Endothelial cell of umbilical vein (primary cell): ENCODE measurements at regions not wholly inside any gene's neighbourhood (a gene's known extent, or its start where the extent isn't known, plus 50 kb on each side); places are given as distances from the start of the nearest gene placed in this dataset.

Experiments used
- BruUV-seq: library from RNA; stranded (reverse); fragments of 400-500 nt; replicated peaks from 2 replicates; lab custom pipeline; 2021; lab: Mats Ljungman, UMichigan
- CTCF ChIA-PET: fragments of 300-600, 350-600 bp; sonication (Branson Sonifier 250); formaldehyde crosslinking; loops from one replicate; lab custom pipeline; 2021; ENCODE audit warnings: antibody characterized with exemption, inconsistent platforms; lab: Charles Lee
- POLR2A ChIA-PET: fragments of 300-600, 350-600 bp; sonication (Branson Sonifier 250); formaldehyde crosslinking; loops from one replicate; lab custom pipeline; 2021; ENCODE audit warnings: antibody characterized with exemption, inconsistent platforms; lab: Charles Lee
- DNase-seq: peaks from one replicate; pipeline ENCODE4 v3.0.0-alpha.2; 2011; ENCODE audit warnings: low read depth, low spot score
- FAIRE-seq: peaks from 2 replicates; lab custom pipeline; 2011; peaks lifted over from hg19 to GRCh38; lab: Jason Lieb, UNC
- H2AFZ ChIP-seq: 2 replicates; pipeline ENCODE4 v1.6.0; 2012; ENCODE audit warnings: low read depth, low read length, control low read depth, inconsistent platforms
- H3K27ac ChIP-seq: 2 replicates; pipeline ENCODE4 v1.5.1; 2011; ENCODE audit warnings: low read depth, mild to moderate bottlenecking, control low read depth, low read length, moderate library complexity; ENCODE audit not compliant: insufficient read depth
- H3K27me3 ChIP-seq, 2 experiments: 2 replicates each; pipeline versions ENCODE4 v1.6.0 to v1.6.1; 2011; ENCODE audit warnings: low read length in 2 of 2, mixed read lengths in 1 of 2; ENCODE audit not compliant: control insufficient read depth in 2 of 2, insufficient read depth in 2 of 2
- H3K36me3 ChIP-seq, 2 experiments: 2 replicates in 1 of 2; 3 replicates in 1 of 2; pipeline ENCODE4 v1.5.1; 2011; ENCODE audit warnings: low read length in 2 of 2, mild to moderate bottlenecking in 1 of 2, moderate library complexity in 1 of 2; ENCODE audit not compliant: control insufficient read depth in 2 of 2, insufficient read depth in 2 of 2; ENCODE audit errors: extremely low read depth in 1 of 2
- H3K4me1 ChIP-seq: 3 replicates; pipeline ENCODE4 v1.5.1; 2011; ENCODE audit warnings: mild to moderate bottlenecking, low read length; ENCODE audit not compliant: control insufficient read depth, insufficient read depth; ENCODE audit errors: extremely low read depth
- H3K4me2 ChIP-seq: 2 replicates; pipeline ENCODE4 v1.6.1; 2011; ENCODE audit warnings: low read length, control low read depth, mixed read lengths; ENCODE audit not compliant: insufficient read depth
- H3K4me3 ChIP-seq, 3 experiments: fragments of 200-600 bp in 1 of 3; sonication (generic), shearing (Covaris generic) in 1 of 3; replicated peaks in 1 of 3; 2 replicates each; pipeline ENCODE4 v1.5.1; 2011 to 2016; ENCODE audit warnings: control low read depth in 3 of 3, low read length in 3 of 3, mild to moderate bottlenecking in 2 of 3, inconsistent platforms in 1 of 3, low read depth in 1 of 3, moderate library complexity in 1 of 3; ENCODE audit not compliant: insufficient read depth in 1 of 3
- H3K79me2 ChIP-seq: 2 replicates; pipeline ENCODE4 v1.6.0; 2012; ENCODE audit warnings: low read length, inconsistent platforms; ENCODE audit not compliant: control insufficient read depth, insufficient read depth
- H3K9ac ChIP-seq: replicated peaks from 2 replicates; pipeline ENCODE3; 2011; ENCODE audit warnings: low read length, control low read depth; ENCODE audit not compliant: insufficient read depth; ENCODE audit errors: extremely low read depth
- H3K9me1 ChIP-seq: replicated peaks from 3 replicates; pipeline ENCODE4 v1.6.0; 2011; ENCODE audit warnings: mild to moderate bottlenecking, low read length; ENCODE audit not compliant: control insufficient read depth, insufficient read depth; ENCODE audit errors: extremely low read depth
- H3K9me3 ChIP-seq: replicated peaks from 2 replicates; pipeline ENCODE4 v1.5.1; 2012; ENCODE audit warnings: low read length, inconsistent platforms; ENCODE audit not compliant: control insufficient read depth, insufficient read depth
- H4K20me1 ChIP-seq: replicated peaks from 2 replicates; pipeline ENCODE3; 2011; ENCODE audit warnings: mild to moderate bottlenecking, low read length; ENCODE audit not compliant: control insufficient read depth, insufficient read depth; ENCODE audit errors: extremely low read depth
- CTCF ChIP-seq, 2 donors: IDR thresholded peaks; 1 replicate in 1 of 2; 2 replicates in 1 of 2; pipeline ENCODE4 v1.5.1; 2011; ENCODE audit warnings: low read length in 2 of 2, mild to moderate bottlenecking in 2 of 2, moderate library complexity in 2 of 2, control low read depth in 1 of 2, inconsistent platforms in 1 of 2, low read depth in 1 of 2; ENCODE audit not compliant: insufficient read depth in 1 of 2; ENCODE audit errors: extremely low read depth in 1 of 2
- EZH2 ChIP-seq: IDR thresholded peaks from 2 replicates; pipeline ENCODE4 v1.6.1; 2012; ENCODE audit warnings: borderline replicate concordance, low read depth, mild to moderate bottlenecking, moderate library complexity, low read length, inconsistent platforms; ENCODE audit not compliant: severe bottlenecking
- FOS ChIP-seq: IDR thresholded peaks from 2 replicates; pipeline ENCODE4 v1.6.1; 2011; ENCODE audit warnings: mild to moderate bottlenecking, low read length, moderate library complexity, borderline replicate concordance; ENCODE audit not compliant: insufficient read depth
- GATA2 ChIP-seq: IDR thresholded peaks from 2 replicates; pipeline ENCODE4 v1.7.0; 2011; ENCODE audit warnings: low read depth, mild to moderate bottlenecking, moderate library complexity, mixed read lengths, low read length; ENCODE audit not compliant: insufficient read length, insufficient read depth
- JUN ChIP-seq: IDR thresholded peaks from 2 replicates; pipeline ENCODE4 v1.6.1; 2011; ENCODE audit warnings: borderline replicate concordance, low read depth; ENCODE audit not compliant: insufficient read length, insufficient read depth
- MYC ChIP-seq: IDR thresholded peaks from one replicate; pipeline ENCODE4 v1.6.1; 2011; ENCODE audit warnings: mild to moderate bottlenecking, low read depth, low read length
- POLR2A ChIP-seq: IDR thresholded peaks from 2 replicates; pipeline ENCODE4 v1.6.1; 2012; ENCODE audit warnings: low read depth, mild to moderate bottlenecking, control low read depth, low read length
- POLR2AphosphoS5 ChIP-seq: IDR thresholded peaks from 2 replicates; pipeline ENCODE4 v1.6.1; 2012; ENCODE audit warnings: low read depth, mild to moderate bottlenecking, control low read depth, low read length, moderate library complexity; ENCODE audit not compliant: insufficient read depth
- dilution Hi-C: fragments of 300-500 bp; cut with MboI; formaldehyde crosslinking; loops from one replicate; pipeline ENCODE4 v1.15.0; 2019; ENCODE audit warnings: low sequenced_read_pairs; ENCODE audit not compliant: extremely low pct_ligation_motif_present
- intact Hi-C: fragments of 100-400 bp; cut with micrococcal nuclease; formaldehyde crosslinking; loops from one replicate; pipeline ENCODE4 v1.10.0; 2022
- TF ChIP-seq, protein P1 (sequence below): IDR thresholded peaks from 2 replicates; pipeline ENCODE4 v1.6.1; 2011; ENCODE audit not compliant: insufficient read depth, insufficient read length

DNA sequence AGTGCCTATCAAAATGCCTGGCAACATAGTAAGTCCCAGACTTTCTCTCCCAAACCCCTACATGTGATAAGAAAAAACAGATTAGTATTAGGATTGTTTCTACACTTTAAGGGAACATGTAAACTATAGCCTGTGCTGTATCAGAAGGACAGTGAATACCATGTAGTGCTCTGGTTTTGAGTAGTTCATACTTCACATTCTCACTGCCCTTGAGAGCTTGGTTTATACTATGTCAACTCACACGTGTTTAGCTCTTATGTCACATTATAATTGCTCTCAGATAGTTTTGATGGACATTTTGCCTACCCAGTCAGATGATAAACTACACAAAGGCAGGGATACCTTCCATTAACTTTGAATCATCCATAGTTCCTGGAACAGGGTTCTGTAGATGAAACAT lies 58.0 kb upstream of the PGRMC2 start:
- FAIRE-seq: no peak
- dilution Hi-C loops (no loop called here), intact Hi-C loops (no loop called here)
- BruUV-seq: no TSS peak
- H3K9me1 ChIP-seq: no peaks in the 10 kb centered on the region
- TF ChIP-seq FOS: no peak
- no peak for TF ChIP-seq POLR2AphosphoS5
- TF ChIP-seq JUN: no peak
- TF ChIP-seq, protein P1, sequence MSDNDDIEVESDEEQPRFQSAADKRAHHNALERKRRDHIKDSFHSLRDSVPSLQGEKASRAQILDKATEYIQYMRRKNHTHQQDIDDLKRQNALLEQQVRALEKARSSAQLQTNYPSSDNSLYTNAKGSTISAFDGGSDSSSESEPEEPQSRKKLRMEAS: no peak
- no peak for TF ChIP-seq GATA2
- no peak for TF ChIP-seq CTCF (IDR thresholded peaks at IDR 0.05; ENCODE audit: extremely low read depth in 1 of 2, insufficient read depth in 1 of 2, low read depth in 1 of 2, low read length in 2 of 2)
- TF ChIP-seq MYC: no peak
- no peak for TF ChIP-seq EZH2
- no peak for TF ChIP-seq POLR2A
- CTCF ChIA-PET: no interaction called here
- H3K27ac ChIP-seq: no peak overlapping the region
- POLR2A ChIA-PET: no interaction called here
- no peaks in the 10 kb centered on the region for H3K36me3 ChIP-seq
- no peaks in the 10 kb centered on the region for H4K20me1 ChIP-seq
- H3K79me2 ChIP-seq: no peaks in the 10 kb centered on the region
- H3K27me3 ChIP-seq: no peaks in the 10 kb centered on the region
- H3K4me3 ChIP-seq: no peak overlapping the region
- DNase-seq: no peak
- H3K9ac ChIP-seq: no peak overlapping the region
- H3K4me1 ChIP-seq: peaks cover 4% of the 10 kb centered on the region
- H3K4me2 ChIP-seq: no peak overlapping the region
- H3K9me3 ChIP-seq: no peaks in the 10 kb centered on the region
- H2AFZ ChIP-seq: no peak overlapping the region
